Gastrocnemius medialis (tissue), 4 donors: ENCODE measurements at regions not wholly inside any gene's neighbourhood (a gene's known extent, or its start where the extent isn't known, plus 50 kb on each side); places are given as distances from the start of the nearest gene placed in this dataset.

Experiments used
- CTCF ChIP-seq, 5 experiments: fragments of 450-650 bp in 3 of 5; fragments of 200-600 bp in 2 of 5; sonication (generic) in 2 of 5; IDR thresholded peaks in 4 of 5; conservative IDR thresholded peaks in 1 of 5; 1 replicate in 4 of 5; 2 replicates in 1 of 5; pipeline ENCODE4 v1.5.1; 2016 to 2019; ENCODE audit warnings: antibody characterized with exemption in 5 of 5, mild to moderate bottlenecking in 3 of 5, moderate library complexity in 3 of 5
- POLR2A ChIP-seq, 2 donors: fragments of 450-650 bp; IDR thresholded peaks; one replicate each; pipeline ENCODE4 v1.6.1; 2017; ENCODE audit warnings: antibody characterized with exemption in 2 of 2, mild to moderate bottlenecking in 2 of 2, moderate library complexity in 2 of 2

- no peak for TF ChIP-seq CTCF (IDR thresholded peaks at IDR 0.05 in 4 of 5, conservative IDR thresholded peaks at IDR 0.05 in 1 of 5)
- no peak for TF ChIP-seq POLR2A (IDR thresholded peaks at IDR 0.05)
These were observed 83.5 kb upstream of the PHACTR3 start for GRCh38 chr20:59520814-59521213.
